LoVo (cell line): ENCODE measurements at regions not wholly inside any gene's neighbourhood (a gene's known extent, or its start where the extent isn't known, plus 50 kb on each side); places are given as distances from the start of the nearest gene placed in this dataset.

ENCODE experiments used
- DNase-seq: peaks from one replicate; pipeline ENCODE4 v3.0.0-alpha.2; 2016; ENCODE audit warnings: low spot score

GRCh38 chr4:63492515-63492914 lies 916.7 kb downstream of the TECRL start:
- no peak for DNase-seq

- DNase-seq, result no peak
These were observed 944.9 kb downstream of the TECRL start for GRCh38 chr4:63464393-63464792.

- no peak for DNase-seq
These were observed 949.2 kb downstream of the TECRL start for GRCh38 chr4:63460075-63460474.

GRCh38 chr4:63459329-63459728 lies 949.9 kb downstream of the TECRL start:
- no peak for DNase-seq

GRCh38 chr4:63458010-63458409 lies 951.2 kb downstream of the TECRL start:
- no peak for DNase-seq

- no peak for DNase-seq
These were observed 969.0 kb downstream of the TECRL start for GRCh38 chr4:63440236-63440635.

- DNase-seq, result no peak
These were observed 979.1 kb downstream of the TECRL start for GRCh38 chr4:63430105-63430504.

- no peak for DNase-seq
These were observed 1013.0 kb downstream of the TECRL start for GRCh38 chr4:63396269-63396668.

- DNase-seq, result no peak
These were observed 1015.7 kb downstream of the TECRL start for GRCh38 chr4:63393544-63393943.

- no peak for DNase-seq
These were observed 1029.3 kb downstream of the TECRL start for GRCh38 chr4:63379750-63380522.

GRCh38 chr4:63371001-63371400 lies 1038.2 kb downstream of the TECRL start:
- no peak for DNase-seq

- no peak for DNase-seq
These were observed 1047.6 kb downstream of the TECRL start for GRCh38 chr4:63361628-63362027.

- DNase-seq, result no peak
These were observed 1048.2 kb downstream of the TECRL start for GRCh38 chr4:63361066-63361465.

GRCh38 chr4:63349674-63350025 lies 1059.6 kb downstream of the TECRL start:
- no peak for DNase-seq

GRCh38 chr4:63348735-63349673 lies 1060.2 kb downstream of the TECRL start:
- no peak for DNase-seq

- no peak for DNase-seq
These were observed 1084.1 kb downstream of the TECRL start for GRCh38 chr4:63325140-63325539.

- DNase-seq, result no peak
These were observed 1092.6 kb downstream of the TECRL start for GRCh38 chr4:63316633-63317032.

- no peak for DNase-seq
These were observed 1093.6 kb downstream of the TECRL start for GRCh38 chr4:63315651-63316050.

- no peak for DNase-seq
These were observed 1100.6 kb downstream of the TECRL start for GRCh38 chr4:63308697-63309096.

GRCh38 chr4:63302792-63303191 lies 1106.5 kb downstream of the TECRL start:
- DNase-seq, result no peak

GRCh38 chr4:63302078-63302477 lies 1107.2 kb downstream of the TECRL start:
- DNase-seq, result no peak

GRCh38 chr4:63296773-63297172 lies 1112.5 kb downstream of the TECRL start:
- peak; percentile 4 for DNase-seq

- no peak for DNase-seq
These were observed 1133.8 kb downstream of the TECRL start for GRCh38 chr4:63275491-63275890.
